ENCODE measurements at regions not wholly inside any gene's neighbourhood (a gene's known extent, or its start where the extent isn't known, plus 50 kb on each side); places are given as distances from the start of the nearest gene placed in this dataset.

- TF ChIP-seq, protein P1, sequence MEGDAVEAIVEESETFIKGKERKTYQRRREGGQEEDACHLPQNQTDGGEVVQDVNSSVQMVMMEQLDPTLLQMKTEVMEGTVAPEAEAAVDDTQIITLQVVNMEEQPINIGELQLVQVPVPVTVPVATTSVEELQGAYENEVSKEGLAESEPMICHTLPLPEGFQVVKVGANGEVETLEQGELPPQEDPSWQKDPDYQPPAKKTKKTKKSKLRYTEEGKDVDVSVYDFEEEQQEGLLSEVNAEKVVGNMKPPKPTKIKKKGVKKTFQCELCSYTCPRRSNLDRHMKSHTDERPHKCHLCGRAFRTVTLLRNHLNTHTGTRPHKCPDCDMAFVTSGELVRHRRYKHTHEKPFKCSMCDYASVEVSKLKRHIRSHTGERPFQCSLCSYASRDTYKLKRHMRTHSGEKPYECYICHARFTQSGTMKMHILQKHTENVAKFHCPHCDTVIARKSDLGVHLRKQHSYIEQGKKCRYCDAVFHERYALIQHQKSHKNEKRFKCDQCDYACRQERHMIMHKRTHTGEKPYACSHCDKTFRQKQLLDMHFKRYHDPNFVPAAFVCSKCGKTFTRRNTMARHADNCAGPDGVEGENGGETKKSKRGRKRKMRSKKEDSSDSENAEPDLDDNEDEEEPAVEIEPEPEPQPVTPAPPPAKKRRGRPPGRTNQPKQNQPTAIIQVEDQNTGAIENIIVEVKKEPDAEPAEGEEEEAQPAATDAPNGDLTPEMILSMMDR (IDR thresholded peaks at IDR 0.05), result no peak
- TF ChIP-seq POLR2A (IDR thresholded peaks at IDR 0.05) (no peak), POLR2AphosphoS5 (IDR thresholded peaks at IDR 0.05) (no peak), EP300 (IDR thresholded peaks at IDR 0.05) (no peak)
These were observed 144.0 kb upstream of the PLXNA2 start for GRCh38 chr1:208387908-208388811.

All from sigmoid colon (tissue), 4 donors.